HCT116 (cell line): ENCODE measurements at regions not wholly inside any gene's neighbourhood (a gene's known extent, or its start where the extent isn't known, plus 50 kb on each side); places are given as distances from the start of the nearest gene placed in this dataset.

Experiments
- ATAC-seq: fragments of 200-7000 bp; cut with Tn5 transposase; 2 replicates; pipeline ENCODE4 v1.9.1; 2020; ENCODE audit warnings: mild to moderate bottlenecking, moderate library complexity
- BruUV-seq: library from RNA; stranded (reverse); fragments of 400-500 nt; replicated peaks from 2 replicates; lab custom pipeline; 2021; lab: Mats Ljungman, UMichigan
- CTCF ChIA-PET: fragments of 300-600 bp; sonication (Branson Sonifier 250); formaldehyde crosslinking; loops from one replicate; lab custom pipeline; 2021; ENCODE audit warnings: antibody characterized with exemption; lab: Charles Lee
- POLR2A ChIA-PET: fragments of 300-600, 350-600 bp; sonication (Branson Sonifier 250); formaldehyde crosslinking; loops from one replicate; lab custom pipeline; 2021; ENCODE audit warnings: antibody characterized with exemption; lab: Charles Lee
- RAD21 ChIA-PET, 2 experiments: fragments of 300-600 bp; sonication (Branson Sonifier 250); formaldehyde crosslinking; loops; one replicate each; lab custom pipeline; 2023; ENCODE audit warnings: low total read pairs in 2 of 2; ENCODE audit not compliant: uncharacterized antibody in 2 of 2, unreplicated experiment in 2 of 2, low non-redundant PET in 1 of 2; lab: Charles Lee
- DNase-seq: peaks from one replicate; pipeline ENCODE4 v3.0.0-alpha.2; 2010; ENCODE audit warnings: low read depth, low spot score
- H2AFZ ChIP-seq: fragments of 200-600 bp; shearing (Covaris generic), sonication (generic); 2 replicates; pipeline ENCODE4 v1.6.1; 2017; ENCODE audit warnings: low read depth, mixed run types, mixed read lengths, antibody characterized with exemption, low read length; ENCODE audit not compliant: poor library complexity, severe bottlenecking
- H3K27ac ChIP-seq: 2 replicates; pipeline ENCODE4 v1.5.1; 2012; ENCODE audit warnings: low read depth, low read length
- H3K27me3 ChIP-seq: fragments of 200-600 bp; sonication (generic); 2 replicates; pipeline ENCODE4 v1.6.1; 2016; ENCODE audit warnings: mixed run types, low read length, mixed read lengths; ENCODE audit not compliant: insufficient read depth
- H3K36me3 ChIP-seq, 2 experiments: fragments of 200-500 bp in 1 of 2; fragments of 200-600 bp in 1 of 2; sonication (Bioruptor generic) in 1 of 2; sonication (generic) in 1 of 2; 2 replicates each; pipeline versions ENCODE4 v1.5.1 to v1.6.1; 2014 to 2016; ENCODE audit warnings: low read length in 2 of 2, inconsistent platforms in 1 of 2, mixed read lengths in 1 of 2, mixed run types in 1 of 2; ENCODE audit not compliant: insufficient read depth in 2 of 2, control insufficient read depth in 1 of 2
- H3K4me1 ChIP-seq, 2 experiments: fragments of 200-600 bp in 1 of 2; sonication (generic) in 1 of 2; 2 replicates each; pipeline versions ENCODE4 v1.5.1 to v1.6.1; 2012 to 2017; ENCODE audit warnings: low read length in 2 of 2, inconsistent platforms in 1 of 2, mild to moderate bottlenecking in 1 of 2, mixed read lengths in 1 of 2, mixed run types in 1 of 2, moderate library complexity in 1 of 2; ENCODE audit not compliant: insufficient read depth in 2 of 2, control insufficient read depth in 1 of 2
- H3K4me2 ChIP-seq: fragments of 200-600 bp; sonication (generic); 2 replicates; pipeline ENCODE4 v1.6.1; 2017; ENCODE audit warnings: mixed run types, low read length, mixed read lengths
- H3K4me3 ChIP-seq, 2 experiments: fragments of 200-600 bp in 1 of 2; sonication (generic) in 1 of 2; replicated peaks in 1 of 2; 2 replicates each; pipeline ENCODE4 v1.5.1; 2011 to 2016; ENCODE audit warnings: low read length in 2 of 2, control low read depth in 1 of 2, low read depth in 1 of 2, mild to moderate bottlenecking in 1 of 2, mixed read lengths in 1 of 2, mixed run types in 1 of 2
- H3K79me2 ChIP-seq: fragments of 200-600 bp; sonication (generic); 2 replicates; pipeline ENCODE4 v1.6.1; 2017; ENCODE audit warnings: mild to moderate bottlenecking, mixed run types, low read length, moderate library complexity, mixed read lengths; ENCODE audit not compliant: insufficient read depth
- H3K9ac ChIP-seq: fragments of 200-600 bp; sonication (generic); 2 replicates; pipeline ENCODE4 v1.6.1; 2016; ENCODE audit warnings: low read length, mixed read lengths
- H3K9me2 ChIP-seq: fragments of 200-600 bp; sonication (generic), shearing (Covaris generic); 2 replicates; pipeline ENCODE4 v1.6.1; 2017; ENCODE audit warnings: mixed run types, mild to moderate bottlenecking, moderate library complexity; ENCODE audit not compliant: insufficient read depth
- H3K9me3 ChIP-seq, 2 experiments: fragments of 200-500 bp in 1 of 2; fragments of 200-600 bp in 1 of 2; sonication (Bioruptor generic) in 1 of 2; sonication (generic) in 1 of 2; 2 replicates each; pipeline ENCODE4 v1.6.1; 2014 to 2017; ENCODE audit warnings: low read length in 2 of 2, mixed read lengths in 2 of 2, inconsistent platforms in 1 of 2, low read depth in 1 of 2, mild to moderate bottlenecking in 1 of 2, mixed run types in 1 of 2, moderate library complexity in 1 of 2; ENCODE audit not compliant: control insufficient read depth in 1 of 2, insufficient read depth in 1 of 2
- H4K20me1 ChIP-seq: fragments of 200-600 bp; sonication (generic), shearing (Covaris generic); 2 replicates; pipeline ENCODE4 v1.6.1; 2017; ENCODE audit warnings: mixed run types, mild to moderate bottlenecking, moderate library complexity; ENCODE audit not compliant: insufficient read depth
- CTCF ChIP-seq, 3 experiments: fragments of 200-600 bp in 1 of 3; sonication (generic) in 1 of 3; IDR thresholded peaks in 2 of 3; conservative IDR thresholded peaks in 1 of 3; 2 replicates each; pipeline ENCODE4 v1.5.1; 2012 to 2017; ENCODE audit warnings: low read depth in 2 of 3, low read length in 2 of 3, antibody characterized with exemption in 1 of 3, borderline replicate concordance in 1 of 3, control low read depth in 1 of 3, mild to moderate bottlenecking in 1 of 3, mixed read lengths in 1 of 3, mixed run types in 1 of 3, moderate library complexity in 1 of 3; ENCODE audit not compliant: insufficient read depth in 1 of 3
- ELF1 ChIP-seq: IDR thresholded peaks from 2 replicates; pipeline ENCODE4 v1.6.1; 2012; ENCODE audit warnings: low read depth, borderline replicate concordance
- EZH2 ChIP-seq: fragments of 200-600 bp; sonication (generic); IDR thresholded peaks from 2 replicates; pipeline ENCODE4 v1.6.1; 2017; ENCODE audit warnings: antibody characterized with exemption, mixed run types
- FOSL1 ChIP-seq: IDR thresholded peaks from 2 replicates; pipeline ENCODE4 v1.6.1; 2012; ENCODE audit warnings: low read depth
- JUND ChIP-seq: IDR thresholded peaks from 2 replicates; pipeline ENCODE4 v1.6.1; 2012
- MAX ChIP-seq: IDR thresholded peaks from 2 replicates; pipeline ENCODE4 v1.6.1; 2012
- POLR2AphosphoS5 ChIP-seq: IDR thresholded peaks from 2 replicates; pipeline ENCODE4 v1.6.1; 2011; ENCODE audit warnings: mild to moderate bottlenecking, low read depth, low read length, moderate library complexity
- REST ChIP-seq: IDR thresholded peaks from 2 replicates; pipeline ENCODE4 v1.6.1; 2012; ENCODE audit warnings: low read depth
- SP1 ChIP-seq: IDR thresholded peaks from 2 replicates; pipeline ENCODE4 v1.6.1; 2012; ENCODE audit warnings: low read depth
- SRF ChIP-seq: IDR thresholded peaks from 2 replicates; pipeline ENCODE4 v1.6.1; 2012; ENCODE audit warnings: low read depth
- YY1 ChIP-seq: IDR thresholded peaks from 2 replicates; pipeline ENCODE4 v1.6.1; 2011; ENCODE audit warnings: low read length, low read depth, moderate library complexity, mild to moderate bottlenecking; ENCODE audit not compliant: insufficient replicate concordance; ENCODE audit errors: extremely low read depth
- ZBTB33 ChIP-seq: IDR thresholded peaks from 2 replicates; pipeline ENCODE4 v1.6.1; 2011; ENCODE audit warnings: mild to moderate bottlenecking, low read length, moderate library complexity; ENCODE audit not compliant: insufficient replicate concordance; ENCODE audit errors: extremely low read depth
- ZFX ChIP-seq: fragments of 450-650 bp; IDR thresholded peaks from 2 replicates; pipeline ENCODE4 v1.6.1; 2017
- ZNF274 ChIP-seq: fragments of 200-500 bp; sonication (Bioruptor generic); IDR thresholded peaks from 2 replicates; pipeline ENCODE4 v1.6.1; 2014; ENCODE audit warnings: mild to moderate bottlenecking, low read depth, low read length, inconsistent platforms
- intact Hi-C: fragments of 100-400 bp; cut with micrococcal nuclease; formaldehyde crosslinking; loops from 2 replicates; pipeline ENCODE4 v1.10.0; 2022

- Histone ChIP-seq H3K27ac (no peak overlapping the region), H3K79me2 (no peaks in the 10 kb centered on the region), H3K9ac (no peak overlapping the region), H3K4me2 (no peak overlapping the region), H2AFZ (no peak overlapping the region), H3K4me3 (no peak overlapping the region), H3K9me3 (no peaks in the 10 kb centered on the region), H3K27me3 (peaks cover 12% of the 10 kb centered on the region), H3K9me2 (no peaks in the 10 kb centered on the region), H3K4me1 (peaks cover 0 to 4% of the 10 kb centered on the region in 2 experiments; a peak in 1 of 4 replicates), H4K20me1 (no peaks in the 10 kb centered on the region), H3K36me3 (no peaks in the 10 kb centered on the region)
- BruUV-seq = no TSS peak
- no peak for ATAC-seq
- intact Hi-C loops = no loop called here
- ChIA-PET RAD21 (no interaction called here), POLR2A (no interaction called here), CTCF (no interaction called here)
- DNase-seq = no peak
- TF ChIP-seq JUND (no peak), YY1 (no peak), CTCF (IDR thresholded peaks at IDR 0.05 in 2 of 3, conservative IDR thresholded peaks at IDR 0.05 in 1 of 3; ENCODE audit: borderline replicate concordance in 1 of 3, insufficient read depth in 1 of 3, low read depth in 2 of 3, low read length in 2 of 3) (no peak), MAX (no peak), FOSL1 (no peak), REST (no peak), ZFX (no peak), POLR2AphosphoS5 (no peak), EZH2 (no peak), SP1 (no peak), ELF1 (no peak), SRF (no peak), ZNF274 (no peak), ZBTB33 (no peak)
Observed at GRCh38 chr17:14015271-14015670, 54.0 kb upstream of the COX10 start.
